Gastrocnemius medialis (tissue), 4 donors: ENCODE measurements at regions not wholly inside any gene's neighbourhood (a gene's known extent, or its start where the extent isn't known, plus 50 kb on each side); places are given as distances from the start of the nearest gene placed in this dataset.

Experiments used
- CTCF ChIP-seq, 5 experiments: fragments of 450-650 bp in 3 of 5; fragments of 200-600 bp in 2 of 5; sonication (generic) in 2 of 5; IDR thresholded peaks in 4 of 5; conservative IDR thresholded peaks in 1 of 5; 1 replicate in 4 of 5; 2 replicates in 1 of 5; pipeline ENCODE4 v1.5.1; 2016 to 2019; ENCODE audit warnings: antibody characterized with exemption in 5 of 5, mild to moderate bottlenecking in 3 of 5, moderate library complexity in 3 of 5
- POLR2A ChIP-seq, 2 donors: fragments of 450-650 bp; IDR thresholded peaks; one replicate each; pipeline ENCODE4 v1.6.1; 2017; ENCODE audit warnings: antibody characterized with exemption in 2 of 2, mild to moderate bottlenecking in 2 of 2, moderate library complexity in 2 of 2

GRCh38 chr21:27975514-27975913 is 1008.6 kb upstream of the ADAMTS5 start:
- TF ChIP-seq CTCF (IDR thresholded peaks at IDR 0.05 in 4 of 5, conservative IDR thresholded peaks at IDR 0.05 in 1 of 5), result no peak
- no peak for TF ChIP-seq POLR2A (IDR thresholded peaks at IDR 0.05)
